Osteoblast (primary cell): ENCODE measurements at regions not wholly inside any gene's neighbourhood (a gene's known extent, or its start where the extent isn't known, plus 50 kb on each side); places are given as distances from the start of the nearest gene placed in this dataset.

Source experiments
- DNase-seq: peaks from one replicate; pipeline ENCODE4 v3.0.0; 2011; ENCODE audit warnings: low spot score, mixed read lengths; ENCODE audit not compliant: insufficient read length; ENCODE audit errors: missing footprints
- H2AFZ ChIP-seq: 2 replicates; pipeline ENCODE4 v1.6.0; 2011; ENCODE audit warnings: mild to moderate bottlenecking, low read length
- H3K27ac ChIP-seq: 2 replicates; pipeline ENCODE4 v1.5.1; 2011; ENCODE audit warnings: mild to moderate bottlenecking, low read depth, low read length, moderate library complexity
- H3K27me3 ChIP-seq: 2 replicates; pipeline ENCODE4 v1.6.0; 2012; ENCODE audit warnings: mild to moderate bottlenecking, control low read depth, inconsistent platforms, low read length, moderate library complexity; ENCODE audit not compliant: insufficient read depth
- H3K36me3 ChIP-seq: 2 replicates; pipeline ENCODE4 v1.5.1; 2011; ENCODE audit warnings: mild to moderate bottlenecking, low read length, control low read depth, moderate library complexity; ENCODE audit not compliant: insufficient read depth
- H3K4me1 ChIP-seq: 2 replicates; pipeline ENCODE4 v1.5.1; 2011; ENCODE audit warnings: mild to moderate bottlenecking, low read length, control low read depth, moderate library complexity; ENCODE audit not compliant: insufficient read depth
- H3K4me2 ChIP-seq: 2 replicates; pipeline ENCODE4 v1.6.0; 2011; ENCODE audit warnings: mild to moderate bottlenecking, low read length; ENCODE audit not compliant: insufficient read depth
- H3K4me3 ChIP-seq: fragments of 200-600 bp; sonication (generic); 3 replicates; pipeline ENCODE4 v1.5.1; 2012; ENCODE audit warnings: mild to moderate bottlenecking, low read length, inconsistent platforms; ENCODE audit not compliant: insufficient read depth
- H3K79me2 ChIP-seq: 2 replicates; pipeline ENCODE4 v1.6.0; 2012; ENCODE audit warnings: mild to moderate bottlenecking, low read length, control low read depth, inconsistent platforms; ENCODE audit not compliant: insufficient read depth
- H3K9me3 ChIP-seq: 2 replicates; pipeline ENCODE4 v1.5.1; 2011; ENCODE audit warnings: low read depth, low read length, control low read depth
- H4K20me1 ChIP-seq: 2 replicates; pipeline ENCODE4 v1.6.0; 2012; ENCODE audit warnings: mild to moderate bottlenecking, low read length, control low read depth; ENCODE audit not compliant: insufficient read depth
- CTCF ChIP-seq: IDR thresholded peaks from 2 replicates; pipeline ENCODE4 v1.5.1; 2011; ENCODE audit warnings: mild to moderate bottlenecking, low read depth, low read length, moderate library complexity; ENCODE audit errors: extremely low read depth

GRCh38 chr2:224161712-224162111 is 122.6 kb upstream of the SERPINE2 start:
- TF ChIP-seq CTCF: no peak
- no peak for DNase-seq

GRCh38 chr2:224160917-224161316 is 121.8 kb upstream of the SERPINE2 start:
- Histone ChIP-seq H3K27me3 (no peaks in the 10 kb centered on the region), H2AFZ (peak overlapping the region; percentile 6), H3K4me1 (peaks cover 47% of the 10 kb centered on the region), H3K79me2 (no peaks in the 10 kb centered on the region), H4K20me1 (no peaks in the 10 kb centered on the region), H3K36me3 (no peaks in the 10 kb centered on the region), H3K9me3 (no peaks in the 10 kb centered on the region), H3K27ac (peak overlapping the region; percentile 78), H3K4me3 (no peak overlapping the region), H3K4me2 (peak overlapping the region; percentile 8)
- no peak for TF ChIP-seq CTCF
- DNase-seq: no peak

More at GRCh38 chr2:224161712-224162111, 122.6 kb upstream of the SERPINE2 start:
- no peaks in the 10 kb centered on the region for H4K20me1 ChIP-seq
- no peaks in the 10 kb centered on the region for H3K27me3 ChIP-seq
- H3K4me2 ChIP-seq: peak overlapping the region; percentile 56
- no peaks in the 10 kb centered on the region for H3K79me2 ChIP-seq
- no peaks in the 10 kb centered on the region for H3K36me3 ChIP-seq
- no peaks in the 10 kb centered on the region for H3K9me3 ChIP-seq
- H3K4me1 ChIP-seq: peaks cover 55% of the 10 kb centered on the region
- no peak overlapping the region for H2AFZ ChIP-seq
- H3K27ac ChIP-seq: peak overlapping the region; percentile 78
- no peak overlapping the region for H3K4me3 ChIP-seq

DNA sequence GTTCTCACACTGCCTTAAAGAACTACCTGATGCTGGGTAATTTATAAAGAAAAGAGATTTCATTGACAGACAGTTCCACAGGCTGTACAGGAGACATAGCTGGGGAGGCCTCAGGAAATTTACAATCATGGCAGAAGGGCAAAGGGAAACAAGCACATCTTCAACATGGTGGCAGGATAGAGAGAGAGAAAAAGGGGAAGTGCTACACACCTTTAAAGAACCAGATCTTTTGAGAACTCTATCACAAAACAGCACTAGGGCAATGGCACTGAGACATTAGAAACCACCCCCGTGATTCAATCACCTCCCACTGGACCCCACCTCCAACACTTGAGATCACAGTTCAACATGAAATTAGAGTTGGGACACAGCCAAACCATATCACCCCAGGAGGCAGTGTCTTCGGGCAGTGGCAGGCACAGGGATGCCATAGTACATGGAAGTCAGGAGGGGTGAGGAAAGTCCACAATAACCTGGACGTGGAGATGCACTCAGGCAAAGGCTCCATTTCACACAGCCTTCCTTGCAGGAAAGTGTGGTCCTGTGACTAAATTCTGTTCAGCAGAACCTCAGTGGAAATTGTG is 120.4 kb upstream of the SERPINE2 start:
- no peaks in the 10 kb centered on the region for H3K9me3 ChIP-seq
- no peak overlapping the region for H3K4me2 ChIP-seq
- H3K4me1 ChIP-seq: peaks cover 40% of the 10 kb centered on the region
- H3K36me3 ChIP-seq: no peaks in the 10 kb centered on the region
- H3K27me3 ChIP-seq: no peaks in the 10 kb centered on the region
- no peaks in the 10 kb centered on the region for H4K20me1 ChIP-seq
- TF ChIP-seq CTCF: no peak
- H3K27ac ChIP-seq: no peak overlapping the region
- no peak for DNase-seq
- H3K4me3 ChIP-seq: no peak overlapping the region
- no peaks in the 10 kb centered on the region for H3K79me2 ChIP-seq
- no peak overlapping the region for H2AFZ ChIP-seq

- Histone ChIP-seq H3K4me1 (peaks cover 36% of the 10 kb centered on the region), H3K4me3 (no peak overlapping the region), H3K36me3 (no peaks in the 10 kb centered on the region), H2AFZ (no peak overlapping the region), H3K9me3 (no peaks in the 10 kb centered on the region), H3K79me2 (no peaks in the 10 kb centered on the region), H3K27me3 (no peaks in the 10 kb centered on the region), H4K20me1 (no peaks in the 10 kb centered on the region), H3K4me2 (no peak overlapping the region), H3K27ac (no peak overlapping the region)
- no peak for DNase-seq
- no peak for TF ChIP-seq CTCF
These were observed 119.7 kb upstream of the SERPINE2 start for GRCh38 chr2:224158831-224159230.
